Bronchial epithelial cell (primary cell): ENCODE measurements at regions not wholly inside any gene's neighbourhood (a gene's known extent, or its start where the extent isn't known, plus 50 kb on each side); places are given as distances from the start of the nearest gene placed in this dataset.

Source experiments
- DNase-seq: peaks from one replicate; pipeline ENCODE4 v3.0.0-alpha.2; 2010; ENCODE audit warnings: low read depth
- FAIRE-seq: peaks from 2 replicates; lab custom pipeline; 2011; peaks lifted over from hg19 to GRCh38; lab: Jason Lieb, UNC
- H3K27me3 ChIP-seq: 2 replicates; pipeline ENCODE4 v1.5.1; 2011; ENCODE audit warnings: low read length; ENCODE audit not compliant: control insufficient read depth, insufficient read depth
- H3K36me3 ChIP-seq: 2 replicates; pipeline ENCODE4 v1.5.1; 2011; ENCODE audit warnings: low read length; ENCODE audit not compliant: control insufficient read depth, insufficient read depth
- H3K4me3 ChIP-seq: 2 replicates; pipeline ENCODE4 v1.5.1; 2011; ENCODE audit warnings: mild to moderate bottlenecking, low read depth, low read length, control low read depth
- TF ChIP-seq, protein P1 (sequence below): IDR thresholded peaks from 2 replicates; pipeline ENCODE4 v1.5.1; 2011; ENCODE audit warnings: mild to moderate bottlenecking, moderate library complexity, low read length, control low read depth, inconsistent platforms; ENCODE audit not compliant: insufficient read depth, severe bottlenecking

- Histone ChIP-seq H3K4me3 (no peak overlapping the region), H3K27me3 (no peaks in the 10 kb centered on the region), H3K36me3 (no peaks in the 10 kb centered on the region)
- TF ChIP-seq, protein P1, sequence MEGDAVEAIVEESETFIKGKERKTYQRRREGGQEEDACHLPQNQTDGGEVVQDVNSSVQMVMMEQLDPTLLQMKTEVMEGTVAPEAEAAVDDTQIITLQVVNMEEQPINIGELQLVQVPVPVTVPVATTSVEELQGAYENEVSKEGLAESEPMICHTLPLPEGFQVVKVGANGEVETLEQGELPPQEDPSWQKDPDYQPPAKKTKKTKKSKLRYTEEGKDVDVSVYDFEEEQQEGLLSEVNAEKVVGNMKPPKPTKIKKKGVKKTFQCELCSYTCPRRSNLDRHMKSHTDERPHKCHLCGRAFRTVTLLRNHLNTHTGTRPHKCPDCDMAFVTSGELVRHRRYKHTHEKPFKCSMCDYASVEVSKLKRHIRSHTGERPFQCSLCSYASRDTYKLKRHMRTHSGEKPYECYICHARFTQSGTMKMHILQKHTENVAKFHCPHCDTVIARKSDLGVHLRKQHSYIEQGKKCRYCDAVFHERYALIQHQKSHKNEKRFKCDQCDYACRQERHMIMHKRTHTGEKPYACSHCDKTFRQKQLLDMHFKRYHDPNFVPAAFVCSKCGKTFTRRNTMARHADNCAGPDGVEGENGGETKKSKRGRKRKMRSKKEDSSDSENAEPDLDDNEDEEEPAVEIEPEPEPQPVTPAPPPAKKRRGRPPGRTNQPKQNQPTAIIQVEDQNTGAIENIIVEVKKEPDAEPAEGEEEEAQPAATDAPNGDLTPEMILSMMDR = no peak
- no peak for FAIRE-seq
- DNase-seq = no peak
Observed at GRCh38 chr4:175280153-175280552, 362.0 kb downstream of the ADAM29 start.

- H3K27me3 ChIP-seq = no peaks in the 10 kb centered on the region
- H3K4me3 ChIP-seq = no peak overlapping the region
- TF ChIP-seq, protein P1 = no peak
- FAIRE-seq = no peak
- no peak for DNase-seq
- H3K36me3 ChIP-seq = no peaks in the 10 kb centered on the region
Observed at GRCh38 chr4:175281894-175282293, 363.7 kb downstream of the ADAM29 start.

- Histone ChIP-seq H3K36me3 (no peaks in the 10 kb centered on the region), H3K27me3 (no peaks in the 10 kb centered on the region), H3K4me3 (no peak overlapping the region)
- TF ChIP-seq, protein P1 = no peak
- no peak for FAIRE-seq
- no peak for DNase-seq
Observed at GRCh38 chr4:175282407-175282806, 364.2 kb downstream of the ADAM29 start.

GRCh38 chr4:175290401-175290800 is 372.2 kb downstream of the ADAM29 start:
- Histone ChIP-seq H3K36me3 (no peaks in the 10 kb centered on the region), H3K4me3 (no peak overlapping the region), H3K27me3 (no peaks in the 10 kb centered on the region)
- FAIRE-seq = no peak
- no peak for DNase-seq
- TF ChIP-seq, protein P1 = no peak

DNA sequence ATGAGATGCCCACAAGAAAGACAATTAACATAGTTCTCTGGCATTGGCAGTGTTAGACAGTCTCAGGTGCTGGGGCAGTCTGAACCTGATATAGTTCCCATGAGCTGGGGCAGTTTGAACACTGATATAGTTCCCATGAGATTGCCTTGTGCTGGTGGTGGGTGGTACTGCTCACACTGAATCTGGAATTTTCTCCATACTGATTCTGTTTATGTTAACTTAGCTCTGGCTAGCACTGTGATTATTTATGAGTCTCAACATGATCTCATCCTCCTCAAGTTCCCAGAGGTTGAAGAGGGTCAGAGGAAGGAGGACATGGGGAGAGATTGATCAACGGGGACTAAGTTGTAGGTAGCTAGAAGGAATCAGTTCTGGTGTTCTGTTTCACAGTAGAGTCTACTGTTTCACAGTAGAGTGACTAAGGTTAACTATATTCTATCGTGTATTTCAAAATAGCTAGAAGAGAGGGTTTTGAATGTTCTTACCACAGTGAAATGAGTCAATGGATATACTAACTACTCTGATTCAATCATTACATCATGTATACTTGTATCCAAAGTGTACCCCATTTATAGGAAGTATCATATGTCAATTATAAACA is 379.9 kb downstream of the ADAM29 start:
- Histone ChIP-seq H3K27me3 (no peaks in the 10 kb centered on the region), H3K4me3 (no peak overlapping the region), H3K36me3 (no peaks in the 10 kb centered on the region)
- peak; percentile 40 for FAIRE-seq
- TF ChIP-seq, protein P1 = no peak
- peak; percentile 47 for DNase-seq

GRCh38 chr4:175306436-175306835 is 388.3 kb downstream of the ADAM29 start:
- DNase-seq = no peak
- Histone ChIP-seq H3K27me3 (no peaks in the 10 kb centered on the region), H3K36me3 (no peaks in the 10 kb centered on the region), H3K4me3 (no peak overlapping the region)
- TF ChIP-seq, protein P1 = no peak
- FAIRE-seq = no peak
